HUES64 (cell line): ENCODE measurements at regions not wholly inside any gene's neighbourhood (a gene's known extent, or its start where the extent isn't known, plus 50 kb on each side); places are given as distances from the start of the nearest gene placed in this dataset.

Source experiments
- H3K27ac ChIP-seq: 2 replicates; pipeline ENCODE4 v1.7.0; 2013; ENCODE audit warnings: low read depth, low read length, inconsistent platforms
- H3K27me3 ChIP-seq: 2 replicates; pipeline ENCODE4 v1.6.1; 2013; ENCODE audit warnings: mild to moderate bottlenecking, low read length; ENCODE audit not compliant: insufficient read depth
- H3K36me3 ChIP-seq: 2 replicates; pipeline ENCODE4 v1.6.1; 2013; ENCODE audit warnings: mild to moderate bottlenecking, low read length; ENCODE audit not compliant: insufficient read depth
- H3K4me1 ChIP-seq: 2 replicates; pipeline ENCODE4 v1.6.1; 2013; ENCODE audit warnings: mild to moderate bottlenecking, low read length, moderate library complexity; ENCODE audit not compliant: insufficient read depth
- H3K4me3 ChIP-seq: 2 replicates; pipeline ENCODE4 v1.5.1; 2013; ENCODE audit warnings: mild to moderate bottlenecking, low read length, moderate library complexity
- H3K9ac ChIP-seq: 2 replicates; pipeline ENCODE4 v1.6.1; 2013; ENCODE audit warnings: mild to moderate bottlenecking, low read depth, low read length
- H3K9me3 ChIP-seq: 2 replicates; pipeline ENCODE4 v1.6.1; 2013; ENCODE audit warnings: low read depth, low read length; ENCODE audit not compliant: insufficient read depth
- WGBS: fragments of 150-250, 120-280 bp; methylation state at CpG from one replicate; pipeline ENCODE4 v1.1.7; 2013; ENCODE audit warnings: missing lambda C conversion rate; 5-methylcytosine and 5-hydroxymethylcytosine counted together

DNA sequence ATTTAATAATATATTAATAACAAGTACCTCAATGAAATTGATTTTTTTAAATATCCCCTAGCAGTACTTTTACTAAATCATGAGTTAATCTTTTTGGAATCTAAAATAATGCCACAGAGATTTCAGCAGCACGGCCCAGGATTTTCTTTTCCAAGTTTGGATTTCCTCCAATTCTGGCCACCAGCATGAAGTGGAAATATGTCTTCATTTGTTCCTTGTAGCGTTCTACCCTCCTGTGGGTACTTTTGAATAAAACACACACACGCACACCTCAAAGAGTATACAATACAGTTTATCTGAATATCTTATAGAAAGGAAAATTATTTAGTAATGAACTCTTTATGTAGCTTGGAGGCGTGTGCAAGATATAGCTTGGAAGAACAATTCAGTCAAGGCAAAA, 125.1 kb upstream of the STT3B start:
- Histone ChIP-seq H3K27ac (no peak overlapping the region), H3K4me1 (peaks cover 13% of the 10 kb centered on the region; the same call in 1 of the 2 replicates), H3K36me3 (no peaks in the 10 kb centered on the region), H3K4me3 (no peak overlapping the region), H3K9ac (no peak overlapping the region), H3K9me3 (no peaks in the 10 kb centered on the region), H3K27me3 (no peaks in the 10 kb centered on the region)
- WGBS = 98% methylated on average over 3 of the region's 4 CpGs

GRCh38 chr3:31408720-31409119, 124.0 kb upstream of the STT3B start:
- Histone ChIP-seq H3K36me3 (no peaks in the 10 kb centered on the region), H3K27me3 (no peaks in the 10 kb centered on the region)
- 90% methylated on average over 3 of the region's 3 CpGs for WGBS

DNA sequence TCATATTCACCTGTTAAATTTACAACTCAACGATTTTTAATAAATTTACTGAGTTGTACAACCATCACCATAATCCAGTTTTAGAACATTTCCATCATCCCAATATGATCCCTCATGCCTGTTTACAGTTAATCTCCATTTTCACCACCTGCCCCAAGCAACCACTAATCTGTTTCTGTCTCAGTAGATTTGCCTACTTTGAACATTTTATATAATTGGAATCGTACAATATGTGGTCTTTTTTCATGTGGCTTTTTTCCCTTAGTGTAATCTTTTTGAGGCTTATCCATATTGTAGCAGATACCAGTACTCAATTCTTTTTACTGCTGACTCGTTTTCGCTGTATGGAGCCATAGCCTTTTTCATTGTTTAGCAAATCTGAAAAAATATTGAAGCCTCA, 123.3 kb upstream of the STT3B start:
- Histone ChIP-seq H3K36me3 (no peaks in the 10 kb centered on the region), H3K9me3 (no peaks in the 10 kb centered on the region), H3K27me3 (no peaks in the 10 kb centered on the region), H3K4me1 (peaks cover 13% of the 10 kb centered on the region; the same call in 1 of the 2 replicates), H3K4me3 (no peak overlapping the region), H3K27ac (no peak overlapping the region), H3K9ac (no peak overlapping the region)
- WGBS = 97% methylated on average over 4 of the region's 4 CpGs

More at GRCh38 chr3:31408720-31409119, 124.0 kb upstream of the STT3B start:
- Histone ChIP-seq H3K4me1 (peaks cover 13% of the 10 kb centered on the region; the same call in 1 of the 2 replicates), H3K9ac (no peak overlapping the region), H3K4me3 (no peak overlapping the region), H3K27ac (no peak overlapping the region), H3K9me3 (no peaks in the 10 kb centered on the region)

DNA sequence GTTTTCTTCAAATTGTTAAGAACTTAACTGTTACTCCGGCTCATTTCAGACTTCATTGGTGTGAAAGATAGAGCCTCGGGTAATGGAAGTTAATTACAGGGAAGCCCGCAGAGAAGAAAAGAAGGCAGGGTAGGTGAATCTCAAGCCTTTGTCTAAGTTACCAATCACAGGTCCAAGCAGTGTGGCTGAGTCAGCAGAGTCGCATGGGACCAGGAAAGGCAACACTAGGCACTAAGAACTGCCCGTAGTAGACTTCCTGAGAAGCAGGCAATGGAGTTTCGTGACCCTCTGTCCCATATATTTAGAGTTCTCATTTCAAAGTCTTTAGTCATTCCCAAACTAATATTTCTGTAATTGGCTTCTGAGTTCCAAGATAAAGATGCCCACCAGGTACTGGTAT, 122.9 kb upstream of the STT3B start:
- no peak overlapping the region for H3K4me3 ChIP-seq
- H3K9me3 ChIP-seq = no peaks in the 10 kb centered on the region
- H3K27ac ChIP-seq = no peak overlapping the region
- no peaks in the 10 kb centered on the region for H3K36me3 ChIP-seq
- H3K27me3 ChIP-seq = no peaks in the 10 kb centered on the region
- H3K4me1 ChIP-seq = peaks cover 13% of the 10 kb centered on the region; the same call in 1 of the 2 replicates
- WGBS = 90% methylated on average over 6 of the region's 6 CpGs
- H3K9ac ChIP-seq = no peak overlapping the region

DNA sequence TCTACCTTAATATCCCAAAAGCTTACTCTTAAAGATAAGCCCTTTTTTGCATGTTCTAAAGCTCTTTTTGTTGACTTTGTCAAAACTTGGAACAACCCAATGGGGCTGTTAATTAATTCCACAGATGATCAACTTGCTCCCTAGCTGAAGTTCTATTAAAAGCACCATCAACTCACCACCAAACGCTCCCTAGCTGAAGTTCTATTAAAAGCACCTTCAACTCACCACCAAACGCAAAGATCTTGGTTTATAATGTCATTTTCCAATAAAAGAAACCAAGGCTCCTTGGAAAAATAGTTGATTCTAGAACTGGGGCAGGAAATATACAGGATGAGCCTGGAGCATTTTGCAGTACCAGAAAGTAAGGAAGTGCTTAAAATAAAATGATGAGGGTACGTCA, 122.3 kb upstream of the STT3B start:
- Histone ChIP-seq H3K4me3 (no peak overlapping the region), H3K27ac (no peak overlapping the region), H3K9ac (no peak overlapping the region), H3K36me3 (no peaks in the 10 kb centered on the region), H3K4me1 (peaks cover 9% of the 10 kb centered on the region; the same call in 1 of the 2 replicates), H3K9me3 (no peaks in the 10 kb centered on the region), H3K27me3 (no peaks in the 10 kb centered on the region)
- 89% methylated on average over 3 of the region's 3 CpGs for WGBS

- Histone ChIP-seq H3K4me3 (no peak overlapping the region), H3K36me3 (no peaks in the 10 kb centered on the region), H3K9ac (no peak overlapping the region), H3K4me1 (peaks cover 4% of the 10 kb centered on the region; the same call in 1 of the 2 replicates), H3K27ac (no peak overlapping the region), H3K9me3 (no peaks in the 10 kb centered on the region), H3K27me3 (no peaks in the 10 kb centered on the region)
- WGBS = 100% methylated on average over 1 of the region's 1 CpG
These were observed 119.9 kb upstream of the STT3B start for GRCh38 chr3:31412832-31413231.

- no peaks in the 10 kb centered on the region for H3K9me3 ChIP-seq
- peaks cover 4% of the 10 kb centered on the region; the same call in 1 of the 2 replicates for H3K4me1 ChIP-seq
- H3K27me3 ChIP-seq = no peaks in the 10 kb centered on the region
- H3K9ac ChIP-seq = no peak overlapping the region
- H3K4me3 ChIP-seq = no peak overlapping the region
- no peaks in the 10 kb centered on the region for H3K36me3 ChIP-seq
- H3K27ac ChIP-seq = no peak overlapping the region
These were observed 119.2 kb upstream of the STT3B start for GRCh38 chr3:31413515-31413914.

- no peak overlapping the region for H3K9ac ChIP-seq
- no peaks in the 10 kb centered on the region for H3K36me3 ChIP-seq
- no peak overlapping the region for H3K27ac ChIP-seq
- no peaks in the 10 kb centered on the region for H3K4me1 ChIP-seq
- 100% methylated on average over 4 of the region's 4 CpGs for WGBS
- H3K9me3 ChIP-seq = no peaks in the 10 kb centered on the region
- no peak overlapping the region for H3K4me3 ChIP-seq
- no peaks in the 10 kb centered on the region for H3K27me3 ChIP-seq
These were observed 115.7 kb upstream of the STT3B start for GRCh38 chr3:31416980-31417379.

DNA sequence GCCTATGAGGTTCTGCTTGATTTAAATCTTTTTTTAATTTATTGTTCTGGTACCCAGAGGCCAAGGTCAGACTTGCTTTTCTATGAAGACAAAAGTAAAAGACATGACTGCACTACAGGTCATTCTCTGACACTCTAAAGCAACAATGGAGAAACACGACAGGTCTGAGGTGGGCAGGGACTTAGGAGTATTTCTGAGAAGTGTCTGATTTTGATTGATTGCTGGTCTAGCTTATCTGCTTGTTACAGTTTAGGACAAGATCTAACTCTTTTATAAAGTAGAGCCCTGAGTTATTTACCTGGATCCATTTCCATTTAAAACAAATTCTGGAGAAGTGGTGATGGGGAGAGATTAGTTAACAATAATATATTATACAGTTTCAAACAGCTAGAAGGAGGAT, 115.2 kb upstream of the STT3B start:
- H3K27ac ChIP-seq = no peak overlapping the region
- H3K27me3 ChIP-seq = no peaks in the 10 kb centered on the region
- no peaks in the 10 kb centered on the region for H3K36me3 ChIP-seq
- no peak overlapping the region for H3K9ac ChIP-seq
- no peaks in the 10 kb centered on the region for H3K9me3 ChIP-seq
- no peak overlapping the region for H3K4me3 ChIP-seq
- H3K4me1 ChIP-seq = no peaks in the 10 kb centered on the region
- WGBS = 100% methylated on average over 1 of the region's 1 CpG

DNA sequence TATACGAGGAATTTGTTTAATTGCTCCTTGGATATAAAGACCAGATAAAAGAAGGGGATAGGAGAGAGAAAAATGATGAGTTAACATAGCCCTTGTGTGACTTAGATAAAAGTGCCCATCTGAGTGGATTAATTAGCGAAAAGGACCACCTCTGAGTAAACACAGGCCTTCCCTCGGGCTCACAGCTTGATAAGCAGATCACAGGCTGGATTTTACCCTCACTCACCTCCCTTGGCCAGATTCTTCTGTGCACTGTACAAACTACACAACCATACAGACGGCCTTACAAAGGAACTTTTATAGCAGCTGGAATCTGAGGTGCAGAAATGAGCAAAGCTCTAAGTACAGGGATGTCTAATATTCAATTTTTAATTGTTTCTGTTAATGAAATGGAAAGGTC, 112.4 kb upstream of the STT3B start:
- H3K9ac ChIP-seq = no peak overlapping the region
- no peak overlapping the region for H3K4me3 ChIP-seq
- H3K9me3 ChIP-seq = no peaks in the 10 kb centered on the region
- 84% methylated on average over 4 of the region's 4 CpGs for WGBS
- no peaks in the 10 kb centered on the region for H3K27me3 ChIP-seq
- H3K36me3 ChIP-seq = no peaks in the 10 kb centered on the region
- H3K4me1 ChIP-seq = no peaks in the 10 kb centered on the region
- no peak overlapping the region for H3K27ac ChIP-seq

- no peaks in the 10 kb centered on the region for H3K9me3 ChIP-seq
- no peaks in the 10 kb centered on the region for H3K36me3 ChIP-seq
- no peak overlapping the region for H3K9ac ChIP-seq
- H3K4me3 ChIP-seq = no peak overlapping the region
- 90% methylated on average over 2 of the region's 2 CpGs for WGBS
- H3K27me3 ChIP-seq = no peaks in the 10 kb centered on the region
- H3K27ac ChIP-seq = no peak overlapping the region
- H3K4me1 ChIP-seq = no peaks in the 10 kb centered on the region
These were observed 111.2 kb upstream of the STT3B start for GRCh38 chr3:31421314-31422048.

GRCh38 chr3:31422237-31422636, 110.5 kb upstream of the STT3B start:
- Histone ChIP-seq H3K4me3 (no peak overlapping the region), H3K4me1 (no peaks in the 10 kb centered on the region), H3K9ac (no peak overlapping the region), H3K9me3 (no peaks in the 10 kb centered on the region), H3K36me3 (no peaks in the 10 kb centered on the region), H3K27me3 (no peaks in the 10 kb centered on the region), H3K27ac (no peak overlapping the region)
- 97% methylated on average over 1 of the region's 1 CpG for WGBS
